HG02973 (cell line): ENCODE measurements at regions not wholly inside any gene's neighbourhood (a gene's known extent, or its start where the extent isn't known, plus 50 kb on each side); places are given as distances from the start of the nearest gene placed in this dataset.

Experiments
- ATAC-seq: cut with Tn5 transposase; IDR thresholded peaks from one replicate; pipeline ENCODE4 v1.9.1; 2021; ENCODE audit warnings: moderate library complexity; ENCODE audit not compliant: unreplicated experiment

GRCh38 chr3:6518709-6519345 is 342.1 kb upstream of the GRM7 start:
- ATAC-seq, result no peak

- no peak for ATAC-seq
Measured at GRCh38 chr3:6521369-6522113, 339.4 kb upstream of the GRM7 start.

GRCh38 chr3:6522191-6522590 is 338.7 kb upstream of the GRM7 start:
- ATAC-seq, result no peak

GRCh38 chr3:6523043-6523442 is 337.9 kb upstream of the GRM7 start:
- ATAC-seq, result no peak

GRCh38 chr3:6524479-6524878 is 336.4 kb upstream of the GRM7 start:
- no peak for ATAC-seq

- no peak for ATAC-seq
Measured at GRCh38 chr3:6526321-6526720, 334.6 kb upstream of the GRM7 start.

- no peak for ATAC-seq
Measured at GRCh38 chr3:6526861-6527260, 334.1 kb upstream of the GRM7 start.

- ATAC-seq, result no peak
Measured at GRCh38 chr3:6528951-6529350, 332.0 kb upstream of the GRM7 start.

- ATAC-seq, result no peak
Measured at GRCh38 chr3:6531153-6531552, 329.8 kb upstream of the GRM7 start.

- ATAC-seq, result no peak
Measured at GRCh38 chr3:6532101-6532500, 328.8 kb upstream of the GRM7 start.

- ATAC-seq, result no peak
Measured at GRCh38 chr3:6540981-6541380, 319.9 kb upstream of the GRM7 start.

GRCh38 chr3:6542795-6543194 is 318.1 kb upstream of the GRM7 start:
- ATAC-seq, result no peak

- no peak for ATAC-seq
Measured at GRCh38 chr3:6549296-6549695, 311.6 kb upstream of the GRM7 start.

GRCh38 chr3:6551165-6551564 is 309.8 kb upstream of the GRM7 start:
- no peak for ATAC-seq

- ATAC-seq, result no peak
Measured at GRCh38 chr3:6560259-6560658, 300.7 kb upstream of the GRM7 start.

- no peak for ATAC-seq
Measured at GRCh38 chr3:6567241-6567640, 293.7 kb upstream of the GRM7 start.

- ATAC-seq, result no peak
Measured at GRCh38 chr3:6568999-6569493, 291.9 kb upstream of the GRM7 start.

- ATAC-seq, result no peak
Measured at GRCh38 chr3:6571448-6571847, 289.5 kb upstream of the GRM7 start.

GRCh38 chr3:6577584-6577983 is 283.3 kb upstream of the GRM7 start:
- ATAC-seq, result no peak

- no peak for ATAC-seq
Measured at GRCh38 chr3:6578526-6578925, 282.4 kb upstream of the GRM7 start.

- no peak for ATAC-seq
Measured at GRCh38 chr3:6580808-6581207, 280.1 kb upstream of the GRM7 start.

- ATAC-seq, result no peak
Measured at GRCh38 chr3:6585360-6585759, 275.6 kb upstream of the GRM7 start.

GRCh38 chr3:6600237-6600636 is 260.7 kb upstream of the GRM7 start:
- ATAC-seq, result no peak
